HuH-7 (cell line): ENCODE measurements at regions not wholly inside any gene's neighbourhood (a gene's known extent, or its start where the extent isn't known, plus 50 kb on each side); places are given as distances from the start of the nearest gene placed in this dataset.
A peak's percentile ranks its signal among the peaks of the same experiment; 100 is the strongest.

ENCODE experiments used
- DNase-seq: peaks from one replicate; pipeline ENCODE4 v3.0.0; 2011; ENCODE audit warnings: low spot score

DNA sequence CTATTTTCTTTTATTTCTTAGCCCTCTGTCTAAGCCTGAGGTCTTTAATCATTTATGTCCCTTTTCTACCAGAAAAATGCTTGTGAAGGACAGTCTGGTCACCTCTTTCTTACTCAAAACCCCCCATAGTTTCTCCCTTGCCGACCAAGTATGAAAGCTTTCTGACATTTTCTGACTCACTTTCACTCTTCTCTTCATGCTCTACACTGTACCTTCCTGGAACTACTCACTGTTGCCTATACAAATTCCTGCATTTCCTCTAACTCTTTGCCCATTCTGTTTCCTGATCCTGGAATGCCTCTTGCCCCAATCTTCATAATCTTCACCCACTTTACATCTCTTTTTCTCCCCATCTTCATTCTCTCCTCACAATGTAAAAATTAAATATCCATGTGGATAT, 380.0 kb downstream of the HHIPL2 start:
- no peak for DNase-seq

DNA sequence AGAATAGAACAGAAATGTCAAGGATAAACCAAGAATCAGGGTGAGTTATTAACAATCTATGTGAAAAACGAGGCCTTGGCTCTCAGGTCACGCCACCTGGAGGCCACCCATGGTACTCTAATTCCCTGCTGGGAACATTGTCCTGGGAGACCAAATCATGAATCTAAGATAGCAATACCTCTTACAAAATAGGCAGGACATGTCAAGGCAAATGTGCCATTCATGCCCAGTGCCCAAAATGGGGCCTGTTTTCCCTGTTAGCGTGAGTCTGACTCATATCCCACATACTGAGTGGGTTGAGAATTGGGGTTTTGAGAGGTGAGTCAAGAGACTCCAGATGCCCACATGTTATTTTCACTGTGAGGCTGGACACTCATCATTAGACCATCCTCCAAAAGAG, 380.8 kb downstream of the HHIPL2 start:
- peak; percentile 48 for DNase-seq

DNA sequence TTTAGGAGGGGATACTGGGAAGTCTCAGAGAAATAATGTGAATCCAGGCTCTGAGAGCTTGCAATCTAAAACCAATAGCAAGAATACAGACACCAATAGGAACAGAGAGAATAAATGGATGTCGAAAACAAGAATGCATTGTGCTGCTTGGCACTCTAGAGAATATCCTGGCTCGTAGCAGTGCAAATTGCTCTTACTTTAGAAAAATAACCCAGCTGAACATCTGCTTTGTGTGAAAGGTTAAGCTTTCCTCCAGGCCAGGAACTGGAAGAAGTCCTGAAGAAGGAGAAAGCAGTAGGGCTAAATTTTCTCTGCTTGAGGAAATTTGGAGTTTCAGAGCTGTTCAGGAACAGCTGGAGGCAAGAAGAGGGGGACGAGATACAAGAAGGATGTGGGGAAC, 382.3 kb downstream of the HHIPL2 start:
- DNase-seq = no peak

DNA sequence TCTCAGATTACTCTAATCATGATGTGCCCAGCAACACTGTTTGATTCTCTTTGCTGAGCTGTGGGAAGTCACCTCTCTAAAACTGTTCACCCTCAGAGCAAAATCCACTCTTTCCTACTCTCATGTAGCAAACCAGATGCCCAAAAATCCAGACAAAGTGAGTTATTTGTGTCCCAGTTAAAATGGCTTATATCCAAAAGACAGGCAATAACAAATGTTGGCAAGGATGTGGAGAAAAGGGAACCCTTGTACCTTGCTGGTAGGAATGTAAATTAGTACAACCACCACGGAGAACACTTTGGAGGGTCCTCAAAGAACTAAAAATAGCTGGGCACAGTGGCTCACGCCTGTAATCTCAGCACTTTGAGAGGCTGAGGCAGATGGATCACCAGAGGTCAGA, 384.0 kb downstream of the HHIPL2 start:
- no peak for DNase-seq

DNA sequence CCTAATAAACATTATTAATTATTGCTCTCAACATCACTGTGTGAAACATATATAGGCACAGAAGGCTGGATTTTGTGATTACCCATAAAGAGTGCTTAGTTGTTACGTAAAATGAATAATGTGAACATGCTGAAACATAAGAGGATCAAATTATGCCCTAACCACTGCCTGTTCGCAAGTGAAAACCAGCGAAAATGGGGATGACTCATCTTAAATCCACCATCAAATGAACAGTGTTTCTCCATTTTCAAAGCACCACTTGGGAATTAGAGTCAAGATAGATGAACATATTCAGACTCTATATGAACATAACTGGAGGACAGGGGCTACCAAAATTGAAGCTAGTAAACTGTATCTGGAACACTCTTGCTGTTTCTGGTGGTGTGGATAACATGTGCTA, 386.2 kb downstream of the HHIPL2 start:
- DNase-seq = no peak

DNA sequence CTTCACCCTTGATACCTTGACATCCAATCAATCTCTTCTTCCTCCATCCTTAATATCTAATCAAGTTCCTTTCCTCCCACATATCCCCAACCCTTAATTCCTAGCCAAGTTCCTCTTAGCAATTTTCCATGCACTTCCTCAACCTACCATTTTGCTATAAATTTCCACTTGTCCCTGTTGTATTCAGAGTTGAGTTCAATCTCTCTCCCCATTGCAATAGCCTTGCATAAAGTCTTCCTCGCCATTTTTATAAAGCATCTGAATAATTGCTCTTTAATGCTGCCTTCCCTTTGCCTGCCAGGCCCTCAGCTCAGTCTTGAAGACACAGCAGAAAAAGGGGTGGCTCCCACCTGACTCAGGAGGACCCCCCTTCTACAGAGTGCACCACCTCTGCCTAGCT, 390.3 kb downstream of the HHIPL2 start:
- DNase-seq = no peak

DNA sequence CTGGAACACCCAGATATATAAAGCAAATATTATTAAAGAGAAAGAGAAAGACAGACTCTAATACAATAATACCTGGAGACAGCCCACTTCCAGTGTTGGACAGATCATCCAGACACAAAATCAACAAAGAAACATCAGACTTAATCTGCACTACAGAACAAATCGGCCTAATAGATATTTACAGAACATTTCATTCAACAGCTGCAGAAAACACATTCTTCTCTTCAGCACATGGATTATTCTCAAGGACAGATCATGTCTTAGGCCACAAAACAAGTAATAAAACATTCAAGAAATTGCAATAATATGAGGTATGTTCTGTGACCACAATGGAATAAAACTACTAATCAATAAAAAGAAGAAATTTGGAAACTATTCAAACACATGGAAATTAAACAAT, 398.3 kb upstream of the DUSP10 start:
- DNase-seq = no peak

DNA sequence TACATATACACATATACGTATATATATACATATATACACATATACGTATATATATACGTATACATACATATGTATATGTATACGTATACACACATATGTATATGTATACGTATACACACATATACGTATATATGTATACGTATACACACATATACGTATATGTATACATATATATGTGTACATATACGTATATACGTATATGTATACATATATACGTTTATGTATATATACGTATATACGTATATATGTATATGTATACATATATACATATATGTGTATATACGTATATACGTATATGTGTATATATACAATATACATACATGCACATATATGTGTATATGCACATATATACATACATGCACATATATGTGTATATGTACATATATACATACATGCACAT, 396.2 kb upstream of the DUSP10 start:
- no peak for DNase-seq

DNA sequence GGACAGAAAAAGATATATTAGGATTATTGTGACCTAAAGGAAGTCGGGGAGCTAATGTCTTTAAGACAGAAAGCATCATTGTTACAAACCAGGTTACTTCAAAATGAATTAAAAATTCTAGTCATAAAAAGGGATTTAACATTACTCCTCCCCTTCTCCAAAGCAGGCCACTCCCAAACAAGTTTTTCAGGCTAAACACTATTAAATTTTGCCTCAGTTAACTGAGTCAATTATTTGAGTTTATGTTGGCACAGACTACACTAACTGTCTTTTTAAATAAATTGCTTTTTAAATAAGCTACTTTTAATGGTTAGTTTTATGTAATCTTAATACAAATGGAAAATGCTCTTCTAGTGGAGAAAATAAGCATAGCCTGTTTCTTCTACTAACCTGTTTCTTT, 395.0 kb upstream of the DUSP10 start:
- DNase-seq = no peak

DNA sequence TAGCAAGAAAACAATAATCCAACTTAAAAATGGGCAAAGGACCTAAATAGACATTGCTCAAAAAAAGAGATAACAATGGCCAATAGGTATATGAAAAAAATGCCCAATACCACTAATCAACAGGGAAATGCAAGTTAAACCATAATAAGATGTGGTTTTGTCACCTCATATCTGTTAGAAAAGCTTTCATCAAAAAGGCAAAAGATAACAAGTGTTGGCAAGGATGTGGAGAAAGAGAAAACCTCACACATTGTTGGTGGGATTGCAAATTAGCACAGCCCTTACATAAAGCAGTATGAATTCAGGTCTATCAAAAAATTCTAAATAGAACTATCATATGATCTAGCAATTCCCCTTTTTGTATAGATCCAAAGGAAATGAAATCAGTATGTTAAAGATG, 387.2 kb upstream of the DUSP10 start:
- no peak for DNase-seq

DNA sequence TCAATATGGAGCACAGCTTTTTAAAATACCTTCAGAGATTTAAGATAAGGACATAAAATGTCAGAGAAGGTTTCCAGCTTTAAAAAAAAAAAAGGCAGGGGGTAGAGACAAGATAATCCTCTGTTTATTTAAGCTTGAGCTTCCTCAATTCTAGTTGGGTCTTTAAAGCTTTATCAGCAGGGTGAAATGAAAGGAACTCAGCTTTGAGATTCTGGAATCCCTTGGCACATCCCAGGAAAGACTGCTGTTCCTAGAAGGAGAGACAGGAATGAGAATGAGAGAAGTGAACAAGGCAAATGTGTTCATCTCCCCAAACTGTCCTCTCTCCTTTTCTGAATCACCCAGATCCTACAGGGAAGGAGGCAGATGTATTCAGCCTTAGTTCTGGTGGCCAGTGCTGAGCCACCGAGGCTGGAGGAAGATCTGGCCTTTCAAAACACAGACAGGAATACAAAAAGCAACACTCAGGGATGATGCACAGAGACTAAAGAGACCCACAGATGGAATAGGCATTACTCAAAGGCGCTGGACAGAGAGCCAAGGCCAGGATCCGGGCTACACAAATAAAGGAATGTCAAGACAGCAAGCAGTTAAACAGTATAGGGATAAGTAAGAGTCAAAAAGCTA, 385.8 kb upstream of the DUSP10 start:
- DNase-seq = no peak

DNA sequence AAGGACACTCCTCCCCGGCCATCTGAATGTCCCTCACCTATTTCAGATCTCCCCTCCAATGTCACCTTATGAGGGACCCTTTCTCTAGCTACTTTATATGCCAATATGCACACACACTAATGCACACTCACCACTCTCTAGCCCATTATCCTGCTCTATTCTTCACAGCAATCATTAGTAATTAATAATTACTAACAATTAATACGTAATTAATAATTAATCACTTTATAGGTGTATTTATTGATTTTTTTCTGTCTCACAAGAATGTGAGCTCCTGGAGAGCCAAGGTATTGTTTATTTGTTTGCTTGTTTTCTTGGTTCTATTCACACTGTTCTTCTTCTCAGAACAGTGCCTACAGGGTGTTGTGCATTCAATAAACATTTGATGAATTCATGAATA, 385.2 kb upstream of the DUSP10 start:
- no peak for DNase-seq

DNA sequence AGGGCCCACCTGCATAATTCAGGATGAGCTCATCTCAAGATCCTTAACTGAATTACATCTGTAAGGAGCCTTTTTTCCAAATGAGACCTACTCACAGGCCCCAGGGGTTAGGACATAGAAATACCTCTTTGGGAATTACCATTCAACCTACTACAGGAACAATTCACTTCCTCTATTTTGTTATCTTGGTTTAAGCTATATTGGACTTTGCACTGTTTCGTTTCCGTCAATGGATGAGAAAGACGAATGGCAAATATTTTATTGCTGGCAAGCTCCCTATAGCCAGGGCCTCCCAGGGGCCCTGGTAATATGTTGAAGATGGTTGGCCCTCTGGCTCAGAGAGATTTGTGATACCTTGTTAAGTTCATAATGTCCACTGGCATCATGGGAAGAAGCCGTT, 384.2 kb upstream of the DUSP10 start:
- peak; percentile 16 for DNase-seq

DNA sequence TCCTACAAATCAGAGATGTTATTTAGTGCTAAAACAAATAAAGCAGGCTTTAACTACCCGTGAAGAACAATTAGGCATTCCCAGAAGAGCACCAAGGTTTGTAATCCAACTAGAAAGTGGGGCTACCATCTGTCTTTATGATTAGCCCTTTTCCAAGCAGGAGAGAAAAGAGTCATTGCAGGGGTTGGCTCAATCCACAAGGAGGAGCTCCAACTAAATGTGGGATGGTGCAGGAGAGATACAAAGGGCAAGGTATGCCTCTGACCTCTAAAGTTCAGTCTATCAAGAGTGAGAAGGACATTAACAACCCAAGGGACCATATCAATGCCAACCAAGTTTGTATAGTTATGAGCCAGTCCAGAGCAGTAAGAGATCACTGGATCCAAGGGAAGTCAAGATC, 382.7 kb upstream of the DUSP10 start:
- peak; percentile 14 for DNase-seq

DNA sequence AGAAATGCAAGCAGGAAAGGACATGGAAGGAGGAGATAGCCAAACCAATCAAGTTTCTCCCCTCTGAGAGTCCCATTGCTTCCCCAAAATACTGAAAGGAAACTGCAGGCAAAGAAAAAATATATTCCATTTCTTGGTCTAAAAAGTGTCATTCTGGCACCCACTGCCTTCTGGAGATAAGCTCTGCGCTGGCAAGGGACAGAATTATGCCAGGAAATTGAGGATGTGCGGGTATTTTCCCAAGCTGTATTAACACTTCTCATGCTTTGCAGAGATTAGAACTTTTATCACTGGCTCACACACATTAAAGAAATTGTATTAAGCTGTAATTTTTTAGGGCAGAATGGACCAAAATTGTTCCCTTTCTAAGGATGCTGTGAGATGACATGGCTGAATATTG, 381.2 kb upstream of the DUSP10 start:
- no peak for DNase-seq

DNA sequence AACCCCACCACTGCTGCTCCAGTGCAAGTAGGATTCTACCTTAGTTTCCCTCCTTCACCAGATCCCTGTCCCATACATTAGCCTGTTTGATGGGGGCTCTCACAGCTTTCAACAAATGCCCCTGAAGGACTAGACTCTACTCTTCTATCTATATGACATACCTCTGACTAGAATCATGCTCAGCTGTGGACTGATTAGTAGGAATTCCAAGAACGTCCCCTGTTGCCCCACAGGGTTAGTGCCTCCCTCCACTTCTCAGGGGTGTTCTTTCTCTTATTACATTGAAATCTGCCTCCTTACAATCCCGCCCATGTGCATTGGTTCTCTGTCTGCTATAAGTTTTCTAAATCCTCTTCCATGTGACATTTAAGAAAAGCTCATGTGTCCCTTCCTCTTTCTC, 375.9 kb upstream of the DUSP10 start:
- DNase-seq = no peak

DNA sequence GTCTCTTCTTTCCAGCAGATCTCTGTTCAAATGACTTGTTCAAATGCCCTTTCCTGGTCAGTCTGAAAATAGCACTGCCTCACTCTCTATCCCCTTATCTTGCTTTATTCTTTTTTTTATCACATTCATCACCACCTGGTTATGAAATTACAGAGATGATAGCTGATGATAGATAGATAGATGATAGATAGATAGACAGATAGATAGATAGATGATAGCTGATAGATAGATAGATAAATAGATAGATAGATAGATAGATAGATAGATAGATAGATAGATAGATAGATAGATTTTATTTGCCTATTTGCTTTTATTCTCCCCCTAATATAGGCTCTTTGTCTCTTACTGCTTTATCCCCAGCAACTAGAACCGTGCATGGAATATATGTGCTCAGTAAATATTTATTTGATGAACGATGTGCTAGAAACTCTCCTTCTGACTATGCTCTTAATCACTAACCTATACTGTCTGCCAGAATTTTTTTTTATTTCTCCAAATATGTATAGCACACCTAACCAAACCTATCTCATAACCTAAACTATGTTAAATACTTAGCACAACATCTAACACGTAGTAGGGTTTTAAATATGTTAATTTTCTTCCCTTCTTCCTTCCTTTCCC, 372.8 kb upstream of the DUSP10 start:
- DNase-seq = no peak

DNA sequence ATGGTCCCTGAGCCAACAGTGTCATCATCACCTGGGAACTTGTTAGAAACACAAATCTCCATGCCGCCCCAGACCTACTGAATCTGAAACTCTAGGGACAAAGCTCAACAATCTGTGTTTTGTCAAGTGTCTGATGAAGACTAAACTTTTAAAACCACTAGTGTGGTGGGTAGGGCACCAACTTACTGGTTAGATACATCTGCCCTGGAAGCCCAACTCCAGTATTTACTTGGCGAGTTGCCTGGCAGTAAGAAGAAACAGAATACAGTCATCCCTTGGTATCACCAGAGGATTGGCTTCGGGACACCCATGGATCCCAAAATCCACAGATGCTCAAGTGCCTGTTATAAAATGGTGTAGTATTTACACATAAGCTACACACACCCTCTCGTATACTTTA, 367.9 kb upstream of the DUSP10 start:
- no peak for DNase-seq

DNA sequence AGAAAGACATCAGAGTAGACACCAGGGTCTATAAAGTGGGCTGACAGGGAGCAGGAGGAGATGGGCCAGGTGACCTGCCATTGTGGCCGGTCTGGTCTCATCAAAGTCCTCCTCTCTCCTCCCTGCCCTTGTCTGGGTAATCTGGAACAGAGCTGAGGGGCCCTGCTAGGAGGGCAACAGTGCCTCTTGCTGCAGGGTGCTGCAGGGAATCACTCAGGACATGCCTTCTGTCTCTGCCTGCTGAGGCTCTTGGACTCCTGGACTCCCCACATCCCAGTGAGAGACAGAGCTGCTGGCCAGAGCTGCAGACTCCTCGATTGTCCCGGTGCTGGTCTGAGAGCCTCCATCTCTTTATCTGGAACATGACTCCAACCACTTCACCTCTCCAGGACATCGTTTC, 366.1 kb upstream of the DUSP10 start:
- DNase-seq = no peak

DNA sequence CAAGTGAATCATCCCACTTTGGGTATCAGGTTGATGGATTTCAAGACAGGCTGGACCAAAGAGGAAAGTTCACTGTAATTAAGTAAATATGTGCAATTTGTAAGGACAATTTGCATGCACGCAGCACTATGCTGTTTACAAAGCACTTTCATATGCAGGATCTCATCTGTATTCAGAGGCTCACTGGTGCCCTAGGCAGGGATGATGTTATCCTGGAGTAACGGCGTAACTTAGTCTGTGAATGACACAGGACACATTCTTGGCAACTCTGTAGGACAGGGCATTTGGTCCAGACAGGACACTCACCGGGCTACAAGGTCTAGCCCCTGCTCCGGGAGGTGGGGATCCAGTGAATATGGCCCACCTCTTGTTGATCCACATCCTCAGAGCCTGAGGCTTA, 365.4 kb upstream of the DUSP10 start:
- DNase-seq = no peak

DNA sequence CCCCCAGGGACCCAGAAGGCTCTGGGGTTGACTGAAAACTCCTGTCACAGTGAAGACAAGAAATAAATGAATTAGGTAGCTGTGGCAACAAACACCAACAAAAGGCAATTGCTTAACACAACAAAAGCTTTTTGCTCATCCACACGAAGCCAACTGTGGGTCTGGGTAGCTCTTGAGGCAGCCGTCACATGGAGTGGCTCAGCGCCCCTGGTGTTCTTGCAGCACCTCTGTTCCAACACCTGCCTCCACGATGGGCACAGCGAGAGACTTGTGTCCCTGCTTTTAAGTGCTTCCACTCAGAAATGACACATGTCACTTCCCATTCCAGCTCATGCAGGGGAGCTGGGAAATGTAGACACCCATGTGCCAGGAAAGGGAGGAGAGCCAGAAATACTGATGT, 364.5 kb upstream of the DUSP10 start:
- no peak for DNase-seq

DNA sequence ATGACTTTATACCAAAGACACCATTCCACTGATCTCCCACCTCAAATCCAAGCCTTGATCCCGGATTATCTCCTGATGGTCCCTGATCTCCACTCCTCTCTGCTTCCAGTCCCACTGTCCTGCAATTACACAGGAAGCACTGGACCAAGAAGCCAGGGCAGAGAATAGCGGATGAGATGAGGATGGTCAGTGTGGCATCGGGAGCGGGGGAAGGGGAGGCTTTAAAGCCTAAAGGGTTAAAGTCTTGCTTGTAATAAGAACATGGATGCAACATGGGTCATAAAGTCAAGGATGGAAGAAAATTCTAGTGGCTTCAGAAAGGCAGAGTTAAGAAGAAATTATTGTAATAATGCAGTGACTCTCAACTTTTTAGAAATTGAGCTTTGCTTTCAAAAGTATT, 364.0 kb upstream of the DUSP10 start:
- no peak for DNase-seq

DNA sequence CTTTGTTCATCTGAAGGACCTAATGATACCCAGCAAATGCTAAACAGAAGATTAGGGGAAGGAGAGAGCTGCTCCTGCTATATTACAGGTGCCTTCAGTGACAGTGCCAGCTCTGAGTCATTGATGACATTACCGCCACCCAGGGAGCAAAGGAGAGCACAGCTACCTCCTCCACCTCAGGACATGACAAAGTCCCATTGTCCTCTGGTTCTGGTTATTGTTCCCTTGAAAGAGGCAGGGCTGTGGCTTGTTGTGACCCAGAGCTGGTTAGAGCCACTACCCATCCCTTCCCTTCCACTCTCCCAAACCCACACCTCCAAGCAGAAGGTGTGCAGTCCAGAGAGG, 363.5 kb upstream of the DUSP10 start:
- DNase-seq = peak; percentile 19

DNA sequence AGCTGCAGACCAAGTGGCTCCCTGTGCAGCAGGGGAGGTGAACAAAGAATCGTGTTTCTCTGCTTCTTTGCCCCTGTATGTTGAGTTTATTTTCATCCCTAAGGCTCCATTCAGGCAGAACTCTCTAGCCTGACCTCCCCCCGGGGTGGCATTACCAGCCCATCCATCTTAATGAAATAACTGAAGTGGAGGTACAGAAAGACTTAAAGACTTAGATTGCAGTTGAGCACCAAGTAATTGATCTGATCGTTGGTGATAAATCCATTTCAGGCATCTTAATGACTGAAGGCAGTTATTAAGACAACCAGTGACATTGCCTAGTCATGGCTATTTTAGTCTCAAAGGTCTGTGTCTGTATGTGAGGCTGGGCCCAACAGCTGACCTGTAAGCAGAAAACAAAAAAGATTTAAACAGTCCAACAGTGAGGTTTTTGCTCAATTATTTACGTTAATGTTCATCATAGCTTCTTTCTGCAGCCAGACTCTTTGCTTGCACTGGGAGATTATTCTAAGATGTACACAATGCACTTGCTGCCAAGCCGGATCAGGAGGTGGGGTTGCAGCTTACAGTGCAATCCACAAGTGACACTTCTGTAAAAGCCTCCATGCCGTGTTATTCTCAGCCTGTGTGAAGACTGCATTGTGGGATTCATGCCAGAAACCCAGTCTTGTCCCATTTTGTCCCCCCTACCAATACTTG, 363.0 kb upstream of the DUSP10 start:
- DNase-seq = no peak
